SK-N-SH (cell line): ENCODE measurements at regions not wholly inside any gene's neighbourhood (a gene's known extent, or its start where the extent isn't known, plus 50 kb on each side); places are given as distances from the start of the nearest gene placed in this dataset.

Experiments
- CTCF ChIA-PET: fragments of 300-600, 350-600 bp; formaldehyde crosslinking; extraction: SDS; loops from one replicate; lab custom pipeline; 2021; lab: Yijun Ruan, JAX
- POLR2A ChIA-PET: fragments of 350-600 bp; sonication (Branson Sonifier 250); formaldehyde crosslinking; extraction: SDS; loops from one replicate; lab custom pipeline; 2020; ENCODE audit warnings: antibody characterized with exemption, inconsistent platforms; lab: Yijun Ruan, JAX
- DNase-seq: peaks from one replicate; pipeline ENCODE4 v3.0.0; 2012
- H2AFZ ChIP-seq: fragments of 200-600 bp; sonication (generic); 2 replicates; pipeline ENCODE4 v1.8.1; 2016; ENCODE audit warnings: antibody characterized with exemption, mild to moderate bottlenecking, low read depth
- H3F3A ChIP-seq: fragments of 200-600 bp; sonication (generic); replicated peaks from 2 replicates; pipeline ENCODE3; 2016; ENCODE audit warnings: antibody characterized with exemption, mild to moderate bottlenecking; ENCODE audit not compliant: insufficient read depth
- H3K27ac ChIP-seq, 2 experiments: fragments of 200-500 bp in 1 of 2; fragments of 200-600 bp in 1 of 2; sonication (Bioruptor generic) in 1 of 2; sonication (generic), shearing (Covaris generic) in 1 of 2; 2 replicates each; pipeline versions ENCODE4 v1.5.1 to v1.6.1; 2014 to 2016; ENCODE audit warnings: low read depth in 2 of 2, inconsistent platforms in 1 of 2, low read length in 1 of 2, mild to moderate bottlenecking in 1 of 2, mixed read lengths in 1 of 2
- H3K27me3 ChIP-seq: fragments of 200-600 bp; sonication (generic), shearing (Covaris generic); 2 replicates; pipeline ENCODE4 v1.6.1; 2016; ENCODE audit warnings: mixed run types; ENCODE audit not compliant: insufficient read depth
- H3K36me3 ChIP-seq, 2 experiments: fragments of 200-500 bp in 1 of 2; fragments of 200-600 bp in 1 of 2; sonication (Bioruptor generic) in 1 of 2; sonication (generic) in 1 of 2; replicated peaks in 1 of 2; 2 replicates each; pipeline versions ENCODE3 to v1.5.1; 2014 to 2016; ENCODE audit warnings: low read length in 1 of 2, mild to moderate bottlenecking in 1 of 2; ENCODE audit not compliant: insufficient read depth in 2 of 2, control insufficient read depth in 1 of 2
- H3K4me1 ChIP-seq, 2 experiments: fragments of 200-500 bp in 1 of 2; fragments of 200-600 bp in 1 of 2; sonication (Bioruptor generic) in 1 of 2; sonication (generic), shearing (Covaris generic) in 1 of 2; 2 replicates each; pipeline versions ENCODE4 v1.5.1 to v1.6.1; 2014 to 2016; ENCODE audit warnings: low read depth in 1 of 2, low read length in 1 of 2, mixed run types in 1 of 2; ENCODE audit not compliant: insufficient read depth in 2 of 2, control insufficient read depth in 1 of 2
- H3K4me2 ChIP-seq: fragments of 200-600 bp; sonication (generic), shearing (Covaris generic); 2 replicates; pipeline ENCODE4 v1.6.1; 2017; ENCODE audit warnings: mixed run types
- H3K4me3 ChIP-seq, 2 experiments: fragments of 200-500 bp in 1 of 2; fragments of 200-600 bp in 1 of 2; sonication (Bioruptor generic) in 1 of 2; sonication (generic), shearing (Covaris generic) in 1 of 2; 2 replicates each; pipeline versions ENCODE4 v1.5.1 to v1.8.1; 2014 to 2016; ENCODE audit warnings: low read depth in 2 of 2, inconsistent platforms in 1 of 2, low read length in 1 of 2, mild to moderate bottlenecking in 1 of 2, mixed read lengths in 1 of 2, moderate library complexity in 1 of 2
- H3K79me2 ChIP-seq: fragments of 200-600 bp; sonication (generic); 2 replicates; pipeline ENCODE4 v1.8.1; 2017; ENCODE audit warnings: mild to moderate bottlenecking; ENCODE audit not compliant: insufficient read depth
- H3K9ac ChIP-seq: fragments of 200-600 bp; sonication (generic); 2 replicates; pipeline ENCODE4 v1.6.1; 2017; ENCODE audit warnings: mixed run types
- H3K9me2 ChIP-seq: fragments of 200-600 bp; sonication (generic); 2 replicates; pipeline ENCODE4 v1.6.1; 2017; ENCODE audit warnings: mixed run types
- H3K9me3 ChIP-seq: fragments of 200-600 bp; sonication (generic); 2 replicates; pipeline ENCODE4 v1.6.1; 2017; ENCODE audit warnings: mixed run types, mild to moderate bottlenecking, moderate library complexity
- H4K20me1 ChIP-seq: fragments of 200-600 bp; sonication (generic); 2 replicates; pipeline ENCODE4 v1.6.1; 2017; ENCODE audit warnings: mild to moderate bottlenecking, mixed run types; ENCODE audit not compliant: insufficient read depth
- CHD2 ChIP-seq: fragments of 150-350 bp; IDR thresholded peaks from 2 replicates; pipeline ENCODE4 v1.6.1; 2018; ENCODE audit warnings: low read length; ENCODE audit not compliant: partially characterized antibody
- ELF1 ChIP-seq: IDR thresholded peaks from 2 replicates; pipeline ENCODE4 v1.4.0; 2012
- EZH2phosphoT487 ChIP-seq: fragments of 200-600 bp; sonication (generic); IDR thresholded peaks from 2 replicates; pipeline ENCODE4 v1.6.1; 2017; ENCODE audit warnings: low read depth, mixed run types, mild to moderate bottlenecking, antibody characterized with exemption, moderate library complexity, borderline replicate concordance
- FOXJ3 ChIP-seq: sonication (generic); formaldehyde crosslinking; IDR thresholded peaks from 2 replicates; pipeline ENCODE4 v1.5.1; 2020; ENCODE audit warnings: mild to moderate bottlenecking, missing genetic modification reagents
- GABPA ChIP-seq: IDR thresholded peaks from 2 replicates; pipeline ENCODE4 v1.4.0; 2012; ENCODE audit warnings: low read depth, mild to moderate bottlenecking
- GATA2 ChIP-seq: sonication (generic); formaldehyde crosslinking; IDR thresholded peaks from 2 replicates; pipeline ENCODE4 v1.5.0; 2020; ENCODE audit warnings: mild to moderate bottlenecking, missing genetic modification reagents
- JUND ChIP-seq: IDR thresholded peaks from 2 replicates; pipeline ENCODE4 v1.4.0; 2012
- MEF2A ChIP-seq: IDR thresholded peaks from 2 replicates; pipeline ENCODE4 v1.4.0; 2012; ENCODE audit warnings: low read depth, borderline replicate concordance
- MXI1 ChIP-seq: IDR thresholded peaks from 2 replicates; pipeline ENCODE4 v1.6.1; 2012; ENCODE audit warnings: mild to moderate bottlenecking, low read depth, low read length, improper control_type of control experiment
- NRF1 ChIP-seq: IDR thresholded peaks from 2 replicates; pipeline ENCODE4 v1.6.1; 2012; ENCODE audit warnings: low read depth, mild to moderate bottlenecking, low read length
- POLR2AphosphoS5 ChIP-seq: IDR thresholded peaks from 2 replicates; pipeline ENCODE4 v1.6.1; 2012; ENCODE audit warnings: low read depth, low read length
- RFX5 ChIP-seq: IDR thresholded peaks from 2 replicates; pipeline ENCODE4 v1.6.1; 2012; ENCODE audit warnings: mild to moderate bottlenecking, improper control_type of control experiment, low read length
- RXRA ChIP-seq: IDR thresholded peaks from 2 replicates; pipeline ENCODE4 v1.4.0; 2012; ENCODE audit warnings: low read depth, mild to moderate bottlenecking, borderline replicate concordance
- TAF1 ChIP-seq: IDR thresholded peaks from 2 replicates; pipeline ENCODE4 v1.6.1; 2012; ENCODE audit warnings: low read depth, mild to moderate bottlenecking, low read length, moderate library complexity, borderline replicate concordance
- TCF12 ChIP-seq: IDR thresholded peaks from 2 replicates; pipeline ENCODE4 v1.4.0; 2012
- TEAD4 ChIP-seq: IDR thresholded peaks from 2 replicates; pipeline ENCODE4 v1.4.0; 2012; ENCODE audit warnings: mild to moderate bottlenecking, borderline replicate concordance; ENCODE audit not compliant: insufficient read depth
- YY1 ChIP-seq: IDR thresholded peaks from 2 replicates; pipeline ENCODE4 v1.4.0; 2012; ENCODE audit warnings: low read depth, mild to moderate bottlenecking
- WGBS: methylation state at CpG from one replicate; pipeline ENCODE4 v1.1.6; 2017; ENCODE audit warnings: low lambda C conversion rate; 5-methylcytosine and 5-hydroxymethylcytosine counted together
- TF ChIP-seq, protein P1 (sequence below): IDR thresholded peaks from 2 replicates; pipeline ENCODE4 v1.4.0; 2012; ENCODE audit warnings: low read depth, borderline replicate concordance
- TF ChIP-seq, protein P2 (sequence below): IDR thresholded peaks from 2 replicates; pipeline ENCODE4; 2012
- TF ChIP-seq, protein P3 (sequence below): IDR thresholded peaks from 2 replicates; pipeline ENCODE4 v1.6.1; 2012; ENCODE audit warnings: mild to moderate bottlenecking, low read depth, low read length, moderate library complexity
- TF ChIP-seq, protein P4 (sequence below): fragments of 150-350 bp; IDR thresholded peaks from 2 replicates; pipeline ENCODE4 v1.6.1; 2016; ENCODE audit warnings: mild to moderate bottlenecking, low read depth, low read length

DNA sequence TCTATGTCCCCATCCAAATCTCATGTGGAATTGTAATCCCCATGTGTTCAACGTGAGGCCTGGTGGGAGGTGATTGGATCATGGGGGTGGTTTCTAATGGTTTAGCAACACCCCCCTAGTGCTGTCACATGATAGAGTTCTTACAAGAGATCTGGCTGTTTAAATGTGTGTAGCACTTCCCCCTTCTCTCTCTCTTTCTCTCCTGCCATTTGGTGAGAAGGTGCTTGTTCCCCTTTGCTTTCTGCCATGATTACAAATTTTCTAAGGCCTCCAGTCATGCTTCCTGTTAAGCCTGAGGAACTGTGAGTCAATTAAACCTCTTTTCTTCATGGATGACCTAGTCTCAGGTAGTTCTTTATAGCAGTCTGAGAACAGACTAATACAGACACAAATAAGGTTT, 165.4 kb downstream of the OGFRL1 start (continued):
- TF ChIP-seq, protein P1, sequence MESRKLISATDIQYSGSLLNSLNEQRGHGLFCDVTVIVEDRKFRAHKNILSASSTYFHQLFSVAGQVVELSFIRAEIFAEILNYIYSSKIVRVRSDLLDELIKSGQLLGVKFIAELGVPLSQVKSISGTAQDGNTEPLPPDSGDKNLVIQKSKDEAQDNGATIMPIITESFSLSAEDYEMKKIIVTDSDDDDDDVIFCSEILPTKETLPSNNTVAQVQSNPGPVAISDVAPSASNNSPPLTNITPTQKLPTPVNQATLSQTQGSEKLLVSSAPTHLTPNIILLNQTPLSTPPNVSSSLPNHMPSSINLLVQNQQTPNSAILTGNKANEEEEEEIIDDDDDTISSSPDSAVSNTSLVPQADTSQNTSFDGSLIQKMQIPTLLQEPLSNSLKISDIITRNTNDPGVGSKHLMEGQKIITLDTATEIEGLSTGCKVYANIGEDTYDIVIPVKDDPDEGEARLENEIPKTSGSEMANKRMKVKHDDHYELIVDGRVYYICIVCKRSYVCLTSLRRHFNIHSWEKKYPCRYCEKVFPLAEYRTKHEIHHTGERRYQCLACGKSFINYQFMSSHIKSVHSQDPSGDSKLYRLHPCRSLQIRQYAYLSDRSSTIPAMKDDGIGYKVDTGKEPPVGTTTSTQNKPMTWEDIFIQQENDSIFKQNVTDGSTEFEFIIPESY: no peak
- no peak for TF ChIP-seq YY1
- TF ChIP-seq MXI1: no peak
- TF ChIP-seq, all 33 proteins: peak for 0

DNA sequence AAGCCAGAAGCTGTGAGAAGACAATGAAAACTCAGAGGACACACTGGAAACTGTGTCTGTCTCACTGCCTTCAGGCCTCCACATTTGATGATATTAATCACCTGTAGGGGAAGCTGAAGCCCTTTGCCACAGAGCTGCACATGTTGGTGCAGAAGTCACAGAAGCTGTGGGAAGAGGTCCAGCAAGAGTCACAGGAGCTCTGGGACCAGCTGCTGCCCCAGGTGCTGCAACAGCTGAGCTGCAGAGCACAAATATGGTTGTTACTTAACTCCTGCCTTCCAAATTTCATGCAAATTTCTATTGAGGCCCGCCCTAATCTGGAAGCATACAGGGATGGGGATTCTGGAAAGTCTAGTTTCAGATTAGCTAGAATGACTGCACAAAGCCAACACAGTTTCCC, 169.3 kb downstream of the OGFRL1 start:
- Histone ChIP-seq H3K4me1 (no peaks in the 10 kb centered on the region), H2AFZ (no peak overlapping the region), H3K4me2 (no peak overlapping the region), H3K27ac (no peak overlapping the region), H3K79me2 (no peaks in the 10 kb centered on the region), H3K36me3 (no peaks in the 10 kb centered on the region), H3K9me3 (no peaks in the 10 kb centered on the region; the same call in 1 of the 2 replicates), H3F3A (no peaks in the 10 kb centered on the region), H3K27me3 (no peaks in the 10 kb centered on the region), H3K9ac (no peak overlapping the region), H4K20me1 (no peaks in the 10 kb centered on the region), H3K4me3 (no peak overlapping the region), H3K9me2 (no peaks in the 10 kb centered on the region)
- CTCF ChIA-PET: no interaction called here
- POLR2A ChIA-PET: no interaction called here
- WGBS: 25% methylated on average over 1 of the region's 1 CpG
- no peak for DNase-seq
- no peak for TF ChIP-seq GABPA
- TF ChIP-seq TEAD4: no peak
- TF ChIP-seq JUND: no peak
- TF ChIP-seq FOXJ3: no peak
- TF ChIP-seq TAF1: no peak
- TF ChIP-seq CHD2: no peak
- TF ChIP-seq TCF12: no peak
- TF ChIP-seq EZH2phosphoT487: no peak
- no peak for TF ChIP-seq GATA2 (CRISPR knock-in tag)
- no peak for TF ChIP-seq YY1
- TF ChIP-seq RXRA: no peak
- no peak for TF ChIP-seq RFX5
- TF ChIP-seq, protein P2, sequence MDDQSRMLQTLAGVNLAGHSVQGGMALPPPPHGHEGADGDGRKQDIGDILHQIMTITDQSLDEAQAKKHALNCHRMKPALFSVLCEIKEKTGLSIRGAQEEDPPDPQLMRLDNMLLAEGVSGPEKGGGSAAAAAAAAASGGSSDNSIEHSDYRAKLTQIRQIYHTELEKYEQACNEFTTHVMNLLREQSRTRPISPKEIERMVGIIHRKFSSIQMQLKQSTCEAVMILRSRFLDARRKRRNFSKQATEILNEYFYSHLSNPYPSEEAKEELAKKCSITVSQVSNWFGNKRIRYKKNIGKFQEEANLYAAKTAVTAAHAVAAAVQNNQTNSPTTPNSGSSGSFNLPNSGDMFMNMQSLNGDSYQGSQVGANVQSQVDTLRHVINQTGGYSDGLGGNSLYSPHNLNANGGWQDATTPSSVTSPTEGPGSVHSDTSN: no peak
- TF ChIP-seq, protein P1: no peak
- TF ChIP-seq, protein P3, sequence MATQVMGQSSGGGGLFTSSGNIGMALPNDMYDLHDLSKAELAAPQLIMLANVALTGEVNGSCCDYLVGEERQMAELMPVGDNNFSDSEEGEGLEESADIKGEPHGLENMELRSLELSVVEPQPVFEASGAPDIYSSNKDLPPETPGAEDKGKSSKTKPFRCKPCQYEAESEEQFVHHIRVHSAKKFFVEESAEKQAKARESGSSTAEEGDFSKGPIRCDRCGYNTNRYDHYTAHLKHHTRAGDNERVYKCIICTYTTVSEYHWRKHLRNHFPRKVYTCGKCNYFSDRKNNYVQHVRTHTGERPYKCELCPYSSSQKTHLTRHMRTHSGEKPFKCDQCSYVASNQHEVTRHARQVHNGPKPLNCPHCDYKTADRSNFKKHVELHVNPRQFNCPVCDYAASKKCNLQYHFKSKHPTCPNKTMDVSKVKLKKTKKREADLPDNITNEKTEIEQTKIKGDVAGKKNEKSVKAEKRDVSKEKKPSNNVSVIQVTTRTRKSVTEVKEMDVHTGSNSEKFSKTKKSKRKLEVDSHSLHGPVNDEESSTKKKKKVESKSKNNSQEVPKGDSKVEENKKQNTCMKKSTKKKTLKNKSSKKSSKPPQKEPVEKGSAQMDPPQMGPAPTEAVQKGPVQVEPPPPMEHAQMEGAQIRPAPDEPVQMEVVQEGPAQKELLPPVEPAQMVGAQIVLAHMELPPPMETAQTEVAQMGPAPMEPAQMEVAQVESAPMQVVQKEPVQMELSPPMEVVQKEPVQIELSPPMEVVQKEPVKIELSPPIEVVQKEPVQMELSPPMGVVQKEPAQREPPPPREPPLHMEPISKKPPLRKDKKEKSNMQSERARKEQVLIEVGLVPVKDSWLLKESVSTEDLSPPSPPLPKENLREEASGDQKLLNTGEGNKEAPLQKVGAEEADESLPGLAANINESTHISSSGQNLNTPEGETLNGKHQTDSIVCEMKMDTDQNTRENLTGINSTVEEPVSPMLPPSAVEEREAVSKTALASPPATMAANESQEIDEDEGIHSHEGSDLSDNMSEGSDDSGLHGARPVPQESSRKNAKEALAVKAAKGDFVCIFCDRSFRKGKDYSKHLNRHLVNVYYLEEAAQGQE: no peak
- TF ChIP-seq POLR2AphosphoS5: no peak
- no peak for TF ChIP-seq ELF1
- TF ChIP-seq, protein P4, sequence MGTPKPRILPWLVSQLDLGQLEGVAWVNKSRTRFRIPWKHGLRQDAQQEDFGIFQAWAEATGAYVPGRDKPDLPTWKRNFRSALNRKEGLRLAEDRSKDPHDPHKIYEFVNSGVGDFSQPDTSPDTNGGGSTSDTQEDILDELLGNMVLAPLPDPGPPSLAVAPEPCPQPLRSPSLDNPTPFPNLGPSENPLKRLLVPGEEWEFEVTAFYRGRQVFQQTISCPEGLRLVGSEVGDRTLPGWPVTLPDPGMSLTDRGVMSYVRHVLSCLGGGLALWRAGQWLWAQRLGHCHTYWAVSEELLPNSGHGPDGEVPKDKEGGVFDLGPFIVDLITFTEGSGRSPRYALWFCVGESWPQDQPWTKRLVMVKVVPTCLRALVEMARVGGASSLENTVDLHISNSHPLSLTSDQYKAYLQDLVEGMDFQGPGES: no peak
- TF ChIP-seq MEF2A: no peak
- TF ChIP-seq NRF1: no peak
- TF ChIP-seq, all 33 proteins: peak for 0
